Right kidney (tissue), 1 donor: ENCODE measurements at regions not wholly inside any gene's neighbourhood (a gene's known extent, or its start where the extent isn't known, plus 50 kb on each side); places are given as distances from the start of the nearest gene placed in this dataset.

Experiments
- DNase-seq: peaks from one replicate; pipeline ENCODE4 v3.0.0-alpha.2; 2016

GRCh38 chr4:63618883-63619718 is 790.1 kb downstream of the TECRL start:
- no peak for DNase-seq

DNA sequence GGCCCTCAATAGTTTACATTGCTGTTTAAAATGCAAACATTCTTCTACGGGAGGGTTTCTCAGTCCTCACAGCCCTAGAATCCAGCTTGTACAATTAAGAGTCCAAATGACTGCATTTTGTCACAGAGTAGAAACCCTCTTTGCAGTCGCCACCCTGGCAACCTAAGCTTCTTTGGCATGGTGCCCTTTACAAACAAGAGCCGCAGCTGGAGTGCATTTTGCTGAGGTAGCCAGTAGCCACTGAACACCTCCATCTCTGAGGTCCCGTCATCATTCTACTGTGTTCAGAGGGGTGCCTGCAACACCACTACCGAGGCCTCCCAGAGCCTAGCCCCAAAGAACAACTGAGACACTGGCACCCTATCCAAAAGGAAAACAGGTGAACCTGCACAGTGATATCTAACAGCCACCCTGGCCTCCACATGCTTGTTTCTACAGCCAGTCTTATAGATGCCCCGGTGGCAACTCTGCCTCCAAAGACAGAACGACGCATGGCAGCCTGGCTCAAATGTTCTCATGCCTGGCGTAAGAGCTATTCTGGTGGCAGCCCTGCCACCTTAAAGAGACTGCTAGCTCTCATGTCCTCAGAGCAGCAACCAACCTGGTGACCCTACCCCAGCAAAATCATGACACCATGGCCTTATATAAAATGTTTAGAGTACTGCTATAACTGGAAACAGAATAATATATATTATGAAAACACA is 801.9 kb downstream of the TECRL start:
- DNase-seq: no peak

GRCh38 chr4:63589796-63590195 is 819.5 kb downstream of the TECRL start:
- DNase-seq: no peak

- no peak for DNase-seq
These were observed 825.7 kb downstream of the TECRL start for GRCh38 chr4:63583561-63583960.

GRCh38 chr4:63583007-63583406 is 826.2 kb downstream of the TECRL start:
- DNase-seq: no peak

DNA sequence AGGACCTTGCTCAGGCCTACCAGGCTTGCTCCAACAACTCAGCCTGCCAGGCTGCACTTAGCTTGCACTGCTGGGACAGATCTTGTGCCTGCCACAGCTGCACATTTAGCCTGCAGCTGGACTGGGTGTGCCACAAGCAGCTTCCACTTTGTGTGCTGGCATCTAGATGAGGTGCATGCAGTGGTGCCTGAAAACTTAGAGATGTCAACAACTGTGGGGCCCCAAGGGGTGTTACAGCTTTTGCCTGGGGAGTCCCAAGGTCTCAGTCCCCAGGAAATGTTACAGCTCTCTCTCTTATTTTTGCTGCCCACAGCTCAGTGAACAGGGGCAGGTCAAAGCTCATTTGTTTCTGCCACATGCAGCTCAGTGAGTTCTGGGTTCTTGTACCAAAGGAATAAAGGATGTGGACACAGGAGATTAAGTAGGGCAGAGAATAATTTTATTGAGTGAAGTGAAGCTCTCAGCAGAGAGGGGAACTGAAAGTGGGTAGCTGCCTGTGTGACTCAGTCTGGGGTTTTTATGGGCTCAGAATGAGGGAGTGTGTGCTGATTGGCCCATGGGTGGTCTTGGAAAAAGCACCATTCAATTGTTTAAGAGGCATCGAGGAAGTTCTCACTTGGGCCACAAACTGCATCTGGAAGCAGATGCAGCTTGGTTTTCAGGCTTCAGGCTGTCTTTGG is 828.3 kb downstream of the TECRL start:
- DNase-seq: no peak

GRCh38 chr4:63578383-63578782 is 830.9 kb downstream of the TECRL start:
- DNase-seq: no peak

DNA sequence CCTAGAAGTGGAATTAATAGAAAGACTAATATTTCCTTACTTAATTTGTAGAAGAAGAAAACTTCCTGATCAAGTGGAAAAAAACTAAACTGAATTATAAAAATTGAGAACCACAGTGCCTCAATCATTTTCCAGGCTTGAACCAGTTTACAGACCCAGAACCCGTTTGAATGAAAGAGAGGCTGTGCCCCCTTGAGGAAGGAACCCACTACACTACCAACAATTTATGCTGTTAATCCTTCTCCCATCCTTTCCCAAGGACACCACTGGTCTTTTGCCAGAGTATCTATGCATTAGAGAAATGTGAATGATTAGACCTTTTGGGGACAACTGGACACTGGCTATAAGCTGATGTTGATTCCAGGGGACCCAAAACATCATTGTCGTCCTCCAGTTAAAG is 842.6 kb downstream of the TECRL start:
- DNase-seq: no peak

DNA sequence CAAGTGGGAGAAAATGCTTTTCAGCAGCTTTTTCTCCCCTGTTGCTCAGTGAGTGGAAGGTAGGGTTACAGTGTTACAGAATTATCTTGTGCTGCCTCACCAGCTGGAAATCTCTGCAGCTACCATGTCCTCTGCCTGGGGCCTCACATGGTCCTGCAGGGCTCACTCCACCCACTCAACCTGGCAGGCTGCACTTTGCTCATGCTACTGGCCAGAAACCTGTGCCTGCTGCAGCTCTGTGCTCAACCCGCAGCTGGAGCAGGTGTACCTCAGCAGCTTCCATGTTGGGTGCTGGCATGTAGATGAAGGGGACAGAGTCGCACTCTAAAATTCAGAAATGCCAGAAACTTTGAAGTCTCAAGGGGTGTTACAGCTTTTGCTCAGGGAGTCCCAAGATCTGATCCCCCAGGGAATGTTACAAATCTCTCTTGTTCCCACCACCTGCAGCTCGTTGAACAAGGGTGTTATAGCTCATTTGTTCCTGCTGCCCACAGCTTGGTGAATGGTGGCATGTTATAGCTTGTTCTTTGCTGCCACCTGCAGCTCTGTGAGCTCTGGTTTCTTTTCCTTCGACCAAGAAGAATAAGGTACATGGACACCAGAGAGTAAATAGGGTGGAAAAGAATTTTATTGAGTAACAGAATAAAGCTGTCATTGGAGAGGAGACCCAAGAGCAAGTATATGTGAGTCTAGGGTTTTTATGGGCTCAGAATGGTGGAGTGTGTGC is 845.8 kb downstream of the TECRL start:
- DNase-seq: no peak

DNA sequence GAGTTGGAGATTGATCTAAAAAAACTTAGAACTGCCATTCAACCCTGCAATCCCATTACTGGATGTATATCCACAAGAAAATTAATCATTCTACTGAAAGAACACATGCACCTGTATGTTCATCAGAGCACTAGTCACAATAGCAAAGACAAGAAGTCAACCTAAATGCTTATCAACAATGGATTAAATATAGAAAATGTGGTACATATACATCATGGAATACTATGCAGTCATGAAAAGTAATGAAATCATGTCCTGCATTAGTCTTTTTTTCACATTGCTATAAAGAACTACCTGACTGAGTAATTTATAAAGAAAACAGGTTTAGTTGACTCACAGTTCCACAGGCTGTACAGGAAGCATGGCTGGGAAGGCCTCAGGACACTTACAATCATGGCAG is 850.5 kb downstream of the TECRL start:
- no peak for DNase-seq

GRCh38 chr4:63556332-63556731 is 852.9 kb downstream of the TECRL start:
- DNase-seq: no peak

DNA sequence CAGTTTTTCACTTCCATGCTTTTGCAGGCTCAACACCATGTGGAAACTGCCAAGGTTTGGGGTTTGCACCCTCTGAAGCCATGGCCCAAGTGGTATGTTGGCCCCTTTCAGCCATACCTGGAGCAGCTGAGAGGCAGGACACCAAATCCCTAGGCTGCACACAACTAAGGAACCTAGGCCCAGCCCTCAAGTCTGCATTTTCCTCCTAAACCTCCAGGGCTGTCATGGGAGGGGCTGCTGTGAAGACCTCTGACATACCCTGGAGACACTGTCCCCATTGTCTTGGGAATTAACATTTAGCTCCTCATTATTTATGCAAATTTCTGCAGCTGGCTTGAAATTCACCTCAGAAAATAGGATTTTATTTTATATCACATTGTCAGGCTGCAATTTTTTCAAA is 856.1 kb downstream of the TECRL start:
- no peak for DNase-seq

- no peak for DNase-seq
These were observed 867.4 kb downstream of the TECRL start for GRCh38 chr4:63541828-63542227.

DNA sequence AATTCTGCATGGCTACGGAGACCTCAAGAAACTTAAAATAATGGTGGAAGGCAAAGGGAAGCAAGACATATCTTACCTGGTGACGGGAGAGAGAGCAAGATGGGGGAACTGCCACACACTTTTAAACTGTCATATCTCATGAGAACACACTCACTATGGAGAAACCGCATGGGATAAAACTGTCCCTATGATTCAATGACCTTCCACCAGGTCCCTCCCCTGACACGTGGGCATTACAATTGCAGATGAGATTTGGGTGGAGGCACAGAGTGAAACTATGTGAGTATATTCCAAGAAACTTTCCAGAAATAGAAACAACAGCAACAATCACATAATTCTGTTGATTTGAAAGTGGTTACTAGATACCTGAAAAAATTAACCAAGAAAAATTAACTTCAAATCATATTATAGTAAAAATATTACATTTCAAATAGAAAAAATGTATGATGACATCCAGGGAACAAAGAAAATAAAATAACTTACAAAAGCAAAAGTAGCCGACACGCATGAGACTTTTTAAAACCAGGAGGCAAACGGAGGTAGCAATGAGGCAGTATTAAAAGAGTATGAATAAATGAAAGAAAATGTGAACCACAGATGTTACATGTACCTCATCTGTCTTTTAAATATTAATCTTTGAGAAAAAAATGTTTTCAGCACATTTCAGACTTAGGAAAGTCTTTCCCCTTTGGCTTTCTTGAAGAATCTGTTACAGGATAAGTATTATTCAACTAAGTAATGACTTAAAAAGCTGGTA is 879.5 kb downstream of the TECRL start:
- DNase-seq: no peak

- no peak for DNase-seq
These were observed 880.8 kb downstream of the TECRL start for GRCh38 chr4:63528256-63528991.

GRCh38 chr4:63526251-63526650 is 883.0 kb downstream of the TECRL start:
- DNase-seq: no peak

DNA sequence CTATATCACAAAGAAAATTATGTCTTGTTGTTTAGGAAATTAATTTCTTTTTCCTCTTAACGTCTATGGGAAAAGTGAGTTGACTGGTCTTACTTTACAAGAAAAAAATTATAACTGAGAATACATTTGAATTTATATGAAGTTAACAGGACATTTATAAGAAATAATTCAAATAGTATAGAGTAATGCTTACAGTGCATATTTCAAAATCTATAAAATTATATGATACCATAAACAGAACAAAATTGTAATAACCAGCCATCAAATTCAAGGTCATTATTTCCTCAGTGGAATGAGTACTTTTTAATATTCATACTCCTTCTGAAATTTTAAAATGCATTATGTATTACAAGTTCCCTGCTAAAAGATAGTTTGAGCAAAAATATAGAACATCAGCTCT is 884.5 kb downstream of the TECRL start:
- DNase-seq: no peak

DNA sequence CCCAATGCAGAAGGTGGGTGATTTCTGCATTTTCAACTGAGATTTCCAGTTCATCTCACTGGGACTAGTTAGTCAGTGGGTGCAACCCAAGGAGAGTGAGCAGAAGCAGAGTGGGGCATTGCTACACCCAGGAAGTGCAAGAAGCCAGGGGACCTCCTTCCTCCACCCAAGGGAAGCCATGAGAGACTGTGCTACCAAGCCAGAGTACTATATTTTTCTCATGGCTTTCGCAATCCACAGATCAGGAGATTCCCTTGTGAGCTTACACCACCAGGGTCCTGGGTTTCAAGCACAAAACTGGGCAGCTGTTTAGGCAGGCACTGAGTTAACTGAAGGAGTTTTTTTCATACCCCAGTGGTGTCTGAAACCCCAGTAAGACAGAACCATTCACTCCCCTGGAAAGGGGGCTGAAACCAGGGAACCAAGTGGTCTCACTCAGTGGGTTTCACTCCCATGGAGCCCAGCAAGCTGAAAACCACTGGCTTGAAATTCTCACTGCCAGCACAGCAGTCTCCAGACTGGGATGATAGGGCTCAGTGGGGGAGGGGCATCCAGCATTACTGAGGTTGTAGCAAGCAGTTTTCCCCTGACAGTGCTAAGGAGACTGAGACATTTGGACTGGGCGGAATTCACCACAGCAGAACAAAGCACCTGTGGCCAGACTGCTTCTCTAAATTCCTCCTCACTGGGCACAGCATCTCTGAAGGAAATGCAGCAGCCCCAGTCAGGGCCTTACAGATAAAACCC is 903.4 kb downstream of the TECRL start:
- no peak for DNase-seq

DNA sequence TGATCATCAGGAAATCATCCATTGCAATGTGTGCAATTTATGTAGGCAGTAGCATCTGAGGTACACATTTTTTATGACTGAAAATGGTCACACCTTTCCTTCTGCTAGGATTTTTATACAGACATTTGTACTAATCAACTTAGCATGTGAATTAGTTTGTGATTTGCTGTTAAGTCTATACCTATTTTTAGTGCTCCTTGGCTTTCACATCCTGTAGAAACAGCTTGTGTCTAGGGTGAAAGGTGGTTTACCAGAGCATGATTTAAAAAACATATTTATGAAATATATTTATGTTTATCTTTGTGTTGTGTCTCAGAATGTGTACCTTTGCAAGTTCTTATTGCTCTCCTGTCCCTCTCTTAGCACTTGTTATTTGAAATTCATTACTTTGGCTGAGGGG is 916.0 kb downstream of the TECRL start:
- DNase-seq: no peak

DNA sequence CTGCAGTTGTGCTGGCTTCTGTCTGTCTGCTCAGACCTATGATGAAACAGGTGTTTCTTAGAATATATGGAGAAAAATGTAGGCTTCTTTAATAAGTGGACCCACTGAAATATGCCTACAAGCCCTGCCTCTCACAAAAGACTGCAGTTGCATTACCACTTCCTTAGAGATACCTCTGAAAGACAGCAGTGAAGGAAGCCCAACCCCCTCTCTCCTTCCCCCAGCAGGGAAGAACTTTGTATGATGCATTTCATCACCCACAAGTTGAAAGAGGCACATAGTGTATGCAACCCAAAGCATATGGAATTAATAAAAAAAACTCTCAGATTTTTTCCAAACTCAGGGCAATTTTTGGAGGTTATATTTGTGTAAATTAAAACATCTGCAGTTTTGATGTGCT is 916.7 kb downstream of the TECRL start:
- DNase-seq: no peak
